Lower lobe of right lung (tissue), 2 donors: ENCODE measurements at regions not wholly inside any gene's neighbourhood (a gene's known extent, or its start where the extent isn't known, plus 50 kb on each side); places are given as distances from the start of the nearest gene placed in this dataset.

Source experiments
- ATAC-seq, 2 donors: fragments of 200-7000 bp; cut with Tn5 transposase; one replicate each; pipeline ENCODE4 v1.9.1; 2020 to 2022; ENCODE audit warnings: mild to moderate bottlenecking in 2 of 2, moderate library complexity in 2 of 2
- DNase-seq: peaks from one replicate; pipeline ENCODE4 v3.0.0-alpha.2; 2020
- H3K27ac ChIP-seq: fragments of 200-600 bp; one replicate; pipeline ENCODE4 v1.8.0; 2022
- H3K27me3 ChIP-seq: fragments of 200-600 bp; one replicate; pipeline ENCODE4 v1.8.0; 2022; ENCODE audit warnings: low read depth
- H3K36me3 ChIP-seq: fragments of 200-600 bp; one replicate; pipeline ENCODE4 v1.8.0; 2022; ENCODE audit warnings: mild to moderate bottlenecking
- H3K4me1 ChIP-seq: fragments of 200-600 bp; one replicate; pipeline ENCODE4 v1.8.0; 2022
- H3K4me3 ChIP-seq: fragments of 200-600 bp; one replicate; pipeline ENCODE4 v1.8.0; 2022; ENCODE audit warnings: mild to moderate bottlenecking
- H3K9me3 ChIP-seq: fragments of 200-600 bp; one replicate; pipeline ENCODE4 v1.8.0; 2022
- CTCF ChIP-seq: fragments of 200-600 bp; IDR thresholded peaks from one replicate; pipeline ENCODE4 v1.8.0; 2022; ENCODE audit warnings: antibody characterized with exemption, mild to moderate bottlenecking
- intact Hi-C: fragments of 100-400 bp; cut with DNase I; formaldehyde crosslinking; loops from one replicate; pipeline ENCODE4 v1.11.0; 2022
- donor health status: DM: no; HTN: yes; CAD: no; lungs with severe emphysema.

GRCh38 chr3:87053553-87053952, 62.6 kb upstream of the VGLL3 start:
- DNase-seq (no peak), ATAC-seq (no peak)
- Histone ChIP-seq H3K27ac (no peak overlapping the region), H3K4me1 (no peaks in the 10 kb centered on the region), H3K9me3 (no peaks in the 10 kb centered on the region), H3K27me3 (no peaks in the 10 kb centered on the region), H3K4me3 (no peak overlapping the region), H3K36me3 (no peaks in the 10 kb centered on the region)
- TF ChIP-seq CTCF: no peak
- intact Hi-C loops: no loop called here

GRCh38 chr3:87052499-87053260, 61.7 kb upstream of the VGLL3 start:
- peak; percentile 40 for DNase-seq
- Histone ChIP-seq H3K27me3 (no peaks in the 10 kb centered on the region), H3K27ac (no peak overlapping the region), H3K36me3 (no peaks in the 10 kb centered on the region), H3K9me3 (no peaks in the 10 kb centered on the region), H3K4me1 (no peaks in the 10 kb centered on the region), H3K4me3 (no peak overlapping the region)
- ATAC-seq: no peak
- intact Hi-C loops: no loop called here
- TF ChIP-seq CTCF: no peak

- no peak overlapping the region for H3K27ac ChIP-seq
- H3K4me1 ChIP-seq: no peaks in the 10 kb centered on the region
- DNase-seq (no peak), ATAC-seq (no peak)
- no peak for TF ChIP-seq CTCF
- intact Hi-C loops: no loop called here
- H3K4me3 ChIP-seq: no peak overlapping the region
- no peaks in the 10 kb centered on the region for H3K36me3 ChIP-seq
- H3K27me3 ChIP-seq: no peaks in the 10 kb centered on the region
- no peaks in the 10 kb centered on the region for H3K9me3 ChIP-seq
These were observed 56.9 kb upstream of the VGLL3 start for GRCh38 chr3:87047852-87048251.

- Histone ChIP-seq H3K4me3 (no peak overlapping the region), H3K27me3 (no peaks in the 10 kb centered on the region), H3K9me3 (no peaks in the 10 kb centered on the region), H3K27ac (no peak overlapping the region), H3K4me1 (no peaks in the 10 kb centered on the region), H3K36me3 (no peaks in the 10 kb centered on the region)
- no peak for TF ChIP-seq CTCF
- no peak for ATAC-seq
- no peak for DNase-seq
- intact Hi-C loops: no loop called here
These were observed 55.3 kb upstream of the VGLL3 start for GRCh38 chr3:87046241-87046640.

GRCh38 chr3:87045473-87045872, 54.5 kb upstream of the VGLL3 start:
- DNase-seq: no peak
- Histone ChIP-seq H3K4me3 (no peak overlapping the region), H3K4me1 (no peaks in the 10 kb centered on the region), H3K27me3 (no peaks in the 10 kb centered on the region), H3K36me3 (no peaks in the 10 kb centered on the region), H3K27ac (no peak overlapping the region), H3K9me3 (no peaks in the 10 kb centered on the region)
- no peak for ATAC-seq
- intact Hi-C loops: no loop called here
- TF ChIP-seq CTCF: no peak
